IMR-90 (cell line): ENCODE measurements at regions not wholly inside any gene's neighbourhood (a gene's known extent, or its start where the extent isn't known, plus 50 kb on each side); places are given as distances from the start of the nearest gene placed in this dataset.

Source experiments
- ATAC-seq: fragments of 200-7000 bp; cut with Tn5 transposase; 2 replicates; pipeline ENCODE4 v1.9.1; 2020; ENCODE audit warnings: low read depth, mild to moderate bottlenecking, moderate library complexity
- BruUV-seq: library from RNA; stranded (reverse); fragments of 400-500 nt; replicated peaks from 2 replicates; lab custom pipeline; 2021; lab: Mats Ljungman, UMichigan
- CTCF ChIA-PET: fragments of 300-600 bp; formaldehyde crosslinking; extraction: SDS; loops from one replicate; lab custom pipeline; 2021; ENCODE audit warnings: antibody characterized with exemption; lab: Yijun Ruan, JAX
- POLR2A ChIA-PET: fragments of 300-600 bp; sonication (Branson Sonifier 250); formaldehyde crosslinking; loops from one replicate; lab custom pipeline; 2022; ENCODE audit warnings: antibody characterized with exemption; ENCODE audit not compliant: unreplicated experiment; lab: Charles Lee
- DNase-seq: peaks from one replicate; pipeline ENCODE4 v3.0.0; 2013
- H2AFZ ChIP-seq: replicated peaks from 2 replicates; pipeline ENCODE3; 2013; ENCODE audit warnings: low read length, mild to moderate bottlenecking; ENCODE audit not compliant: poor library complexity
- H2AK5ac ChIP-seq: 2 replicates; pipeline ENCODE4 v1.6.1; 2013; ENCODE audit warnings: low read depth, low read length, inconsistent platforms
- H2AK9ac ChIP-seq: replicated peaks from 2 replicates; pipeline ENCODE3; 2013; ENCODE audit warnings: mild to moderate bottlenecking, low read depth, low read length, moderate library complexity; ENCODE audit not compliant: poor library complexity
- H2BK120ac ChIP-seq: 2 replicates; pipeline ENCODE4 v1.6.1; 2013; ENCODE audit warnings: low read depth, low read length, inconsistent platforms
- H2BK15ac ChIP-seq: 3 replicates; pipeline ENCODE4 v1.6.1; 2013; ENCODE audit warnings: low read depth, low read length, inconsistent platforms
- H2BK20ac ChIP-seq: 2 replicates; pipeline ENCODE4 v1.6.1; 2013; ENCODE audit warnings: low read depth, mild to moderate bottlenecking, inconsistent platforms, low read length, moderate library complexity
- H2BK5ac ChIP-seq: 2 replicates; pipeline ENCODE4 v1.6.1; 2013; ENCODE audit warnings: mild to moderate bottlenecking, low read depth, low read length, inconsistent platforms; ENCODE audit not compliant: poor library complexity, severe bottlenecking
- H3K14ac ChIP-seq: replicated peaks from 2 replicates; pipeline ENCODE4 v1.6.1; 2013; ENCODE audit warnings: low read depth, low read length, inconsistent platforms
- H3K18ac ChIP-seq: 2 replicates; pipeline ENCODE4 v1.6.1; 2013; ENCODE audit warnings: low read depth, low read length, control low read depth
- H3K23ac ChIP-seq: 2 replicates; pipeline ENCODE4 v1.6.1; 2013; ENCODE audit warnings: low read depth, low read length, inconsistent platforms
- H3K27ac ChIP-seq: 2 replicates; pipeline ENCODE4 v1.5.1; 2013; ENCODE audit warnings: mild to moderate bottlenecking, control low read depth, low read length; ENCODE audit not compliant: insufficient read depth
- H3K27me3 ChIP-seq: 2 replicates; pipeline ENCODE4 v1.6.1; 2013; ENCODE audit warnings: low read length; ENCODE audit not compliant: control insufficient read depth, insufficient read depth
- H3K36me3 ChIP-seq: 2 replicates; pipeline ENCODE4 v1.6.1; 2013; ENCODE audit warnings: low read length, mixed read lengths; ENCODE audit not compliant: control insufficient read depth, insufficient read depth
- H3K4ac ChIP-seq: 2 replicates; pipeline ENCODE4 v1.6.1; 2013; ENCODE audit warnings: low read depth, low read length, inconsistent platforms
- H3K4me1 ChIP-seq: 2 replicates; pipeline ENCODE4 v1.6.1; 2013; ENCODE audit warnings: low read length, mixed read lengths; ENCODE audit not compliant: control insufficient read depth, insufficient read depth
- H3K4me2 ChIP-seq: 2 replicates; pipeline ENCODE4 v1.6.1; 2013; ENCODE audit warnings: low read depth, mild to moderate bottlenecking, control low read depth, low read length, moderate library complexity
- H3K4me3 ChIP-seq: 2 replicates; pipeline ENCODE4 v1.5.1; 2013; ENCODE audit warnings: low read depth, mild to moderate bottlenecking, control low read depth, low read length, moderate library complexity; ENCODE audit not compliant: insufficient read depth
- H3K56ac ChIP-seq: 2 replicates; pipeline ENCODE4 v1.6.1; 2013; ENCODE audit warnings: low read length, inconsistent platforms; ENCODE audit not compliant: insufficient read depth; ENCODE audit errors: extremely low read depth
- H3K79me1 ChIP-seq, 2 experiments: 2 replicates each; pipeline ENCODE4 v1.6.1; 2013; ENCODE audit warnings: low read length in 2 of 2, inconsistent platforms in 1 of 2, low read depth in 1 of 2
- H3K9ac ChIP-seq: 2 replicates; pipeline ENCODE4 v1.6.1; 2013; ENCODE audit warnings: low read depth, low read length, control low read depth
- H3K9me1 ChIP-seq: 2 replicates; pipeline ENCODE4 v1.6.1; 2013; ENCODE audit warnings: low read length, inconsistent platforms; ENCODE audit not compliant: insufficient read depth
- H3K9me3 ChIP-seq: 2 replicates; pipeline ENCODE4 v1.6.1; 2013; ENCODE audit warnings: low read length; ENCODE audit not compliant: control insufficient read depth, insufficient read depth
- H4K20me1 ChIP-seq: 2 replicates; pipeline ENCODE4 v1.6.1; 2013; ENCODE audit warnings: low read length, inconsistent platforms; ENCODE audit not compliant: insufficient read depth
- H4K5ac ChIP-seq: 2 replicates; pipeline ENCODE4 v1.6.1; 2013; ENCODE audit warnings: mild to moderate bottlenecking, low read depth, low read length, control low read depth
- H4K8ac ChIP-seq, 2 experiments: 2 replicates each; pipeline ENCODE4 v1.6.1; 2013; ENCODE audit warnings: low read depth in 2 of 2, low read length in 2 of 2, control low read depth in 1 of 2, inconsistent platforms in 1 of 2
- H4K91ac ChIP-seq: 2 replicates; pipeline ENCODE4 v1.6.1; 2013; ENCODE audit warnings: low read depth, low read length, inconsistent platforms; ENCODE audit not compliant: insufficient read depth
- BHLHE40 ChIP-seq: fragments of 150-350 bp; IDR thresholded peaks from 2 replicates; pipeline ENCODE4 v1.6.1; 2016; ENCODE audit warnings: mild to moderate bottlenecking, low read depth, low read length
- CEBPB ChIP-seq: IDR thresholded peaks from 2 replicates; pipeline ENCODE4 v1.6.1; 2012; ENCODE audit warnings: low read depth, low read length, improper control_type of control experiment
- CHD1 ChIP-seq: IDR thresholded peaks from 2 replicates; pipeline ENCODE4 v1.6.1; 2012; ENCODE audit warnings: low read depth, low read length, improper control_type of control experiment
- ELK1 ChIP-seq: fragments of 150-350 bp; IDR thresholded peaks from 2 replicates; pipeline ENCODE4 v1.6.1; 2016; ENCODE audit warnings: low read depth, mild to moderate bottlenecking, low read length, moderate library complexity, borderline replicate concordance
- FOS ChIP-seq: fragments of 150-350 bp; IDR thresholded peaks from 2 replicates; pipeline ENCODE4 v1.6.1; 2016; ENCODE audit warnings: low read depth, low read length
- MAFK ChIP-seq: IDR thresholded peaks from 2 replicates; pipeline ENCODE4 v1.6.1; 2012; ENCODE audit warnings: low read depth, low read length, improper control_type of control experiment
- MAZ ChIP-seq: IDR thresholded peaks from 2 replicates; pipeline ENCODE4 v1.6.1; 2012; ENCODE audit warnings: low read depth, mild to moderate bottlenecking, low read length, improper control_type of control experiment, moderate library complexity, borderline replicate concordance
- MXI1 ChIP-seq: IDR thresholded peaks from 2 replicates; pipeline ENCODE4 v1.6.1; 2012; ENCODE audit warnings: low read depth, mild to moderate bottlenecking, low read length, moderate library complexity, borderline replicate concordance
- NFE2L2 ChIP-seq: fragments of 150-350 bp; IDR thresholded peaks from 2 replicates; pipeline ENCODE4 v1.6.1; 2016; ENCODE audit warnings: low read depth, mild to moderate bottlenecking, low read length
- POLR2A ChIP-seq: IDR thresholded peaks from 2 replicates; pipeline ENCODE4 v1.6.1; 2012; ENCODE audit warnings: mild to moderate bottlenecking, low read depth, low read length
- RAD21 ChIP-seq: IDR thresholded peaks from 2 replicates; pipeline ENCODE4 v1.6.1; 2012; ENCODE audit warnings: low read length, improper control_type of control experiment
- RCOR1 ChIP-seq: IDR thresholded peaks from 2 replicates; pipeline ENCODE4 v1.6.1; 2012; ENCODE audit warnings: mild to moderate bottlenecking, low read length, improper control_type of control experiment; ENCODE audit not compliant: insufficient replicate concordance
- RFX5 ChIP-seq: IDR thresholded peaks from 2 replicates; pipeline ENCODE4 v1.8.0; 2012; ENCODE audit warnings: low read depth, mild to moderate bottlenecking, low read length, moderate library complexity
- SMC3 ChIP-seq: fragments of 150-350 bp; IDR thresholded peaks from 2 replicates; pipeline ENCODE4 v1.6.1; 2016; ENCODE audit warnings: low read depth, mild to moderate bottlenecking, antibody characterized with exemption, low read length, moderate library complexity
- WGBS, 2 experiments: methylation state at CpG; one replicate each; pipeline versions ENCODE4 v1.1.5 to v1.1.7; 2013; ENCODE audit warnings: missing lambda C conversion rate in 2 of 2; ENCODE audit not compliant: insufficient read length in 1 of 2; ENCODE audit errors: extremely low coverage in 2 of 2; 5-methylcytosine and 5-hydroxymethylcytosine counted together
- dilution Hi-C: fragments of 300-500 bp; cut with HindIII; formaldehyde crosslinking; loops from one replicate; pipeline ENCODE4 v1.14.3; 2018; ENCODE audit warnings: low sequenced_read_pairs; ENCODE audit not compliant: unreplicated experiment
- in situ Hi-C: fragments of 300-500 bp; cut with MboI; formaldehyde crosslinking; loops from 3 replicates; pipeline ENCODE4 v1.14.3; 2019; ENCODE audit warnings: low sequenced_read_pairs, inconsistent platforms, mixed read lengths
- intact Hi-C: fragments of 100-400 bp; cut with micrococcal nuclease; formaldehyde crosslinking; loops from 2 replicates; pipeline ENCODE4 v1.10.0; 2022
- TF ChIP-seq, protein P1 (sequence below): conservative IDR thresholded peaks from 2 replicates; pipeline ENCODE4 v1.5.1; 2012; ENCODE audit warnings: mild to moderate bottlenecking, low read depth, low read length, improper control_type of control experiment
- TF ChIP-seq, protein P2 (sequence below): fragments of 150-350 bp; IDR thresholded peaks from 2 replicates; pipeline ENCODE4 v1.6.1; 2017; ENCODE audit warnings: mild to moderate bottlenecking, antibody characterized with exemption, low read length, low read depth

GRCh38 chr4:162403419-162403818, 239.6 kb upstream of the FSTL5 start:
- Histone ChIP-seq H3K4me3 (no peak overlapping the region), H3K9me3 (peaks cover 7% of the 10 kb centered on the region), H3K9ac (no peak overlapping the region), H4K8ac (no peak overlapping the region), H3K4me1 (no peaks in the 10 kb centered on the region), H4K91ac (no peak overlapping the region), H2BK120ac (no peak overlapping the region), H2AK9ac (no peak overlapping the region), H3K4me2 (no peak overlapping the region), H3K27ac (no peak overlapping the region), H2AK5ac (no peak overlapping the region), H2AFZ (no peak overlapping the region), H3K79me1 (no peaks in the 10 kb centered on the region), H3K56ac (no peak overlapping the region), H2BK20ac (no peak overlapping the region), H4K20me1 (no peaks in the 10 kb centered on the region), H3K27me3 (no peaks in the 10 kb centered on the region), H3K36me3 (no peaks in the 10 kb centered on the region), H2BK5ac (no peak overlapping the region), H3K14ac (no peak overlapping the region), H3K23ac (no peak overlapping the region), H3K4ac (no peak overlapping the region), H3K18ac (no peak overlapping the region), H4K5ac (no peak overlapping the region), H3K9me1 (no peaks in the 10 kb centered on the region), H2BK15ac (no peak overlapping the region)
- ChIA-PET CTCF (no interaction called here), POLR2A (no interaction called here)
- dilution Hi-C loops = no loop called here
- no TSS peak for BruUV-seq
- intact Hi-C loops = no loop called here
- TF ChIP-seq RCOR1 (no peak), MXI1 (no peak), RFX5 (no peak), SMC3 (no peak), POLR2A (no peak), BHLHE40 (no peak), CEBPB (no peak), ELK1 (no peak), RAD21 (no peak), MAZ (no peak), NFE2L2 (no peak), MAFK (no peak), CHD1 (no peak), FOS (no peak)
- TF ChIP-seq, protein P1, sequence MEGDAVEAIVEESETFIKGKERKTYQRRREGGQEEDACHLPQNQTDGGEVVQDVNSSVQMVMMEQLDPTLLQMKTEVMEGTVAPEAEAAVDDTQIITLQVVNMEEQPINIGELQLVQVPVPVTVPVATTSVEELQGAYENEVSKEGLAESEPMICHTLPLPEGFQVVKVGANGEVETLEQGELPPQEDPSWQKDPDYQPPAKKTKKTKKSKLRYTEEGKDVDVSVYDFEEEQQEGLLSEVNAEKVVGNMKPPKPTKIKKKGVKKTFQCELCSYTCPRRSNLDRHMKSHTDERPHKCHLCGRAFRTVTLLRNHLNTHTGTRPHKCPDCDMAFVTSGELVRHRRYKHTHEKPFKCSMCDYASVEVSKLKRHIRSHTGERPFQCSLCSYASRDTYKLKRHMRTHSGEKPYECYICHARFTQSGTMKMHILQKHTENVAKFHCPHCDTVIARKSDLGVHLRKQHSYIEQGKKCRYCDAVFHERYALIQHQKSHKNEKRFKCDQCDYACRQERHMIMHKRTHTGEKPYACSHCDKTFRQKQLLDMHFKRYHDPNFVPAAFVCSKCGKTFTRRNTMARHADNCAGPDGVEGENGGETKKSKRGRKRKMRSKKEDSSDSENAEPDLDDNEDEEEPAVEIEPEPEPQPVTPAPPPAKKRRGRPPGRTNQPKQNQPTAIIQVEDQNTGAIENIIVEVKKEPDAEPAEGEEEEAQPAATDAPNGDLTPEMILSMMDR = no peak
- TF ChIP-seq, protein P2, sequence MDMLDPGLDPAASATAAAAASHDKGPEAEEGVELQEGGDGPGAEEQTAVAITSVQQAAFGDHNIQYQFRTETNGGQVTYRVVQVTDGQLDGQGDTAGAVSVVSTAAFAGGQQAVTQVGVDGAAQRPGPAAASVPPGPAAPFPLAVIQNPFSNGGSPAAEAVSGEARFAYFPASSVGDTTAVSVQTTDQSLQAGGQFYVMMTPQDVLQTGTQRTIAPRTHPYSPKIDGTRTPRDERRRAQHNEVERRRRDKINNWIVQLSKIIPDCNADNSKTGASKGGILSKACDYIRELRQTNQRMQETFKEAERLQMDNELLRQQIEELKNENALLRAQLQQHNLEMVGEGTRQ = no peak
- ATAC-seq = no peak
- no peak for DNase-seq
- in situ Hi-C loops = no loop called here
- WGBS, 2 experiments = no CpG with 5 or more reads among the region's 2 CpGs
